ENCODE measurements at regions not wholly inside any gene's neighbourhood (a gene's known extent, or its start where the extent isn't known, plus 50 kb on each side); places are given as distances from the start of the nearest gene placed in this dataset.

GRCh38 chr12:107369679-107370078 lies 276.3 kb upstream of the CRY1 start:
- no peak for TF ChIP-seq CTCF (IDR thresholded peaks at IDR 0.05)
- TF ChIP-seq POLR2A (IDR thresholded peaks at IDR 0.05), result no peak
